Activated CD4-positive, alpha-beta T cell treated with anti-CD3 and anti-CD28 coated beads for 4 hours (primary cell): ENCODE measurements at regions not wholly inside any gene's neighbourhood (a gene's known extent, or its start where the extent isn't known, plus 50 kb on each side); places are given as distances from the start of the nearest gene placed in this dataset.
"Not testable (repeated sequence)": the region's sequence is repeated elsewhere in the genome, so short reads cannot be mapped to it uniquely, and the experiment has no call there.

Experiments used
- DNase-seq, 2 donors: peaks; one replicate each; pipeline ENCODE4 v3.0.0-alpha.2; 2020

DNA sequence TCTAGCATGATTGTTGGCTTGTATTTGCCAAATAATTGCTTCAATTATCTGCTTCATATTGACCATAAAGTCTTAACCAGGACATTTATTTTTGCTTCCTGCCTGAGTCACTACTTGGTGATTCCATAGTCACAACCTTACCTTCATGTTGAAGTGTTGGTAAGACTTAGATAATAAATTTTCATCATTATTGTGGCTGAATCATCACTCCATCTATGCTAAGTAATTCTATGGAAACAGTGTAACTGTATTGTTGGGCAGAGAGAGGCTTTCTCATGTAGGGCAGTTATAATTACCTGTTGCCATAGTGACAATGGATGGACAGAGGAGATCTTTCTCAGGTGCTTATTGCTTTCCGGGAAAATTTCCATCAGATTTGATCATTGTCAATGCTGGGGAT lies 330.7 kb upstream of the LRRC3B start:
- DNase-seq, result no peak

DNA sequence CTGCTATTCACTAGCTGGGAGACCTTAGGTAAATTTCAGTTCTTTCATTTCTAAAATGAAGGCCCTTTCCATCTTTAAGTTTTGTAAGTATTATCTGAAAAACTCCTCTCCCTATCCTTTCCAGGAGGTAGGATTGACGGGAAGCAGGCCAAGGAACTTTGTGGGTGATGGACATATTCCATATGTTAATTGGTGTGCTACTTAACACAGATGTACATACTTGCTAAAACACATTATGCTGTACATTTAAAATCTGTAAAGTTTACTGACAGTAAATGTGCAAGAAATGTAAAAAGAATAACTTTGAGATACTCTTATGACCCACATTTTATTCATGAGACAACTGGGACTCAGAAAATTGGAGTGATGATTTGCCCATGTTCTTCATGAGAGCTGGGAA lies 329.8 kb upstream of the LRRC3B start:
- DNase-seq, result no peak

DNA sequence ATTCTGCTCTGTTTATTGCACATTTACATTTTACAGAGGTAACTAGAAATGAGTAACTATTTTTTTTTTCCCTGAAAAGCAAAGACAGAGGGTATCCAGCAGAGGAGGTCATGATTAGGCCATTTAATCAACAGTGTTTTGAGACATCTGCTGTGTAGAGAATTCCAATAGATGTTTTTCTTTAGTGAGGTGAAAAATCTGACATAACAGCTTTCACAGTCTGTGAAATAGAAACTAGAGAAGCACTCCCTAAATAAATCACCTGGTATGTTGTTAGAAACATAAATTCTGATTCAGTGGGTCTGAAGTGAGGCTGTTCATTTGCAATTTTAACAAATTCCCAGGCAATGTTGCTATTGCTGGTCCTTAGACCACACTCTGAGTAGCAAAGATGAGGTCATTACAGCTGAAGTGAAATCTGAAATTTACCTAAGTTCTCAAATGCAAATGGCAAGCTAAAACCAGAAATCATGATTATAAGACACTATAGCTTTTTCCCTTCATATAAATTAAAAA lies 329.2 kb upstream of the LRRC3B start:
- DNase-seq, result no peak

DNA sequence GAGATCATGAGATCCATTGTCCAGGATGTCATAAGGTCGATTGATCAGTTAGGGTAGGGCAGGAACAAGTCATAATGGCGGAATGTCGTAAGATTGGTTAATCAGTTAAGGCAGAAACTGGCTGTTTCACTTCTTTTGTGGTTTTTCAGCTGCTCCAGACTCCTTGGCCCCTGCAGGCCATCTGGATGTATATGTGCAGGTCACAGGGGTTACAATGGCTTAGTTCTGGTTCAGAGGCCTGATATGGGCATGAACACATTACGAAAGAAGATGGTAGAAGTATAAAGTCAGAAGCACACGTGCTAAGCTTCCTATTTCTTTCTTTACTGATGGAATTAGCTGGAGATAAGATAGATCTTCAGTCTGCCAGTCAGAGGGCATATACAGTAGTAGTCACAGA lies 315.4 kb upstream of the LRRC3B start:
- DNase-seq, result no peak

DNA sequence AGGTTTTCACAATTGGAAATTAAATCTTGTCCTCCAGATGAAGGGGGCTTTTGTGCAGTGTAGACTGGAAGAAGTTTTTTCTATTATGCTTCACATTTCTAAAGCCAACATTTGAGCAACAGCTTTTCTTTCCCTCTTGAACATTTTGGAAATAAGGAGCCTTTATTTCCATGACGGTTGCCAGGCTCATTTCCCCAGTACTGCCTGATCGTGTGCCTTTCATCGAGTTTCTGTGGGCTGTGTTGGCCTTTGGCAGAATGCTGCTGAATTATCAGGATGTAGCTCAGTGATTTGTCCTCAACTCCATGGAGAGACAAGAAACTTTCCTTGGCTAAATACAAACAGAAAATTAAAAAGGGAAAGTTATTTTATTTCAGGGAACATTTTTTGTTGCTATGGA lies 314.8 kb upstream of the LRRC3B start:
- no peak for DNase-seq

DNA sequence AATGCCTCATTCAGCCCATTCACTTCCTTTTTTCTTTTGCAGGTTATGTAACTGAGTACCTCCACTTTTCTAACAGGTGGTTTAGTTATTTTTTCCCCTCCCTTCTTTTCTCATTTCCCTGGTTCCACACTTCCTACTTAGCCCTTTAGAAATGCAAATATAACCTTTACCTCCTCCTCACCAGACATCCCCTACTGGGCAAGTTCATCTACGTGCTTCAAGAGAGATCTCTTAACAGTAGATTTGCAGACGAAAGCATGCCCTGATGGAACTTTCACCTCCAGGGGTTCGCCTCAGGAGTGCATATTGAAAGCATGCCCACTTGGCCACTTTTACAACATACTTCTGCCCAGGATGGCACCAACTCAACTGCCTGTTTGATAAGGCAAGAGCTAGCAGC lies 314.1 kb upstream of the LRRC3B start:
- no peak for DNase-seq

DNA sequence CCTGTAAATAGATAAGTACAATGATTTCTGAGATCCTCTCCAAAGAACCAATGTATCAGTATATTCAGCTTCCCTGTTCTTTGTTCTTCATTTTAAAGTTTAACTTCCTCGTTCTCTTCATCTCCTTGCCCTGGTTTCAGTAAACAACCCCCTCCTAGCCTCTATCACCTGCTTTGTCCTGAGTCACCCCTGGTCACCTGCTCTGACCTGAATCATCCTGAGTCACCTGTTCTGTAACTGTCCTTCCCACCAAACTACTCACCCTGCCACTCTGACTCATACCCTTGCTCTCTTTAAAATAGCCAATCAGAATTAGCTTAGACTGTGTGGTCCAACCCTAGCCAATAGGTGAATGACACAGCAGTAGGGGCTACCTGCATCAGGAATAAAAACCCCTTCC lies 313.0 kb upstream of the LRRC3B start:
- not testable (repeated sequence) for DNase-seq

DNA sequence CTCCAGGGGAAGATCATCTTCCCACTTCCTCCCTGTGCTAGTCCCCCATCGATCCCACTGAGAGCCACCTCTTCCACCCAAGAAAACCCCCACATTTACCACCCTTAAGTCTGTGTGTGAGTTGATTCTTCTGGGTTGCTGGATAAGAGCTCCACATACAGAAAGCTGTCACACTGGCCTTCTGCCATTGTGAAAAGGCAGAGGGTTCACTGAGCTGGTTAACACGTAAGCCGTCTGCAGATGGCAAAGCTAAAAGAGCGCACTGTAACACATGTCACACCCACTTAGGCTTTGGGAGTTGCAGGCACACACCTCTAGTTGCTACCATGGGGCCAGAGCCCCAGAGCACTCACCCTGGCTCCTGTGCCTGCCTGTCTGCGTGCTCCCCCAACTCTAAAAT lies 309.8 kb upstream of the LRRC3B start:
- DNase-seq, result no peak

DNA sequence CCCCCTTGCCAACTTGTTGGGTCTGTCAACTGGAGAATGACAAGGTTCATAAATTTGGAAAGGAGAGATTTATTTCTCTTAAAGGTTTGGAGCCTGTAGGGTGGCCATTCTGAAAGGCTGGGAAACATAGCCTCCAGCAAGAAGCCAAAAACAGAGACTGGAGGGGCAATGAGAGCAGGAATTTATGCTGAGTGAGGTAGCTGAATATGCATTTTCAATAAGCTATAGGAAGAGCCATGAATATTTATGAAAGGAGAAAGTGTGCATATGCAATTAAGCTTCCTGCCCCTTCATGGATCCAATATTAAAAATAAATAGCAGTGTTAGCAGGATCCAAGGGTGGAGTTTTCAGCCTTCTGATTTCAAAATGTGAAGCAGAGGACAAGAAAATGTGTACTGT lies 306.1 kb upstream of the LRRC3B start:
- no peak for DNase-seq

DNA sequence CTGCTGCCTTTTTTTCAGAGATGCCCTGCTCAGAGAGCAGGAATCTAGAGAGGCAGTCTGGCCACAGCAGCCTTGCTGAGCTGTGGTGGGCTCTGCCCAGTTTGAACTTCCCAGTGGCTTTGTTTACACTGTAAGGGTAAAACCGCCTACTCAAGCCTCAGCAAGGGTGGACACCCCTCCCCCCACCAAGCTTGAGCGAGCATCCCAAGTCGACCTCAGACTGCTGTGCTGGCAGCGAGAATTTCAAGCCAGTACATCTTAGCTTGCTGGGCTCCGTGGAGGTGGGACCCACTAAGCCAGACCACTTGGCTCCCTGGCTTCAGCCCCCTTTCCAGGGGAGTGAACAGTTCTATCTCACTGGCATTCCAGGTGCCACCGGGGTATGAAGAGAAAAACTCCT lies 298.8 kb upstream of the LRRC3B start:
- not testable (repeated sequence) for DNase-seq

DNA sequence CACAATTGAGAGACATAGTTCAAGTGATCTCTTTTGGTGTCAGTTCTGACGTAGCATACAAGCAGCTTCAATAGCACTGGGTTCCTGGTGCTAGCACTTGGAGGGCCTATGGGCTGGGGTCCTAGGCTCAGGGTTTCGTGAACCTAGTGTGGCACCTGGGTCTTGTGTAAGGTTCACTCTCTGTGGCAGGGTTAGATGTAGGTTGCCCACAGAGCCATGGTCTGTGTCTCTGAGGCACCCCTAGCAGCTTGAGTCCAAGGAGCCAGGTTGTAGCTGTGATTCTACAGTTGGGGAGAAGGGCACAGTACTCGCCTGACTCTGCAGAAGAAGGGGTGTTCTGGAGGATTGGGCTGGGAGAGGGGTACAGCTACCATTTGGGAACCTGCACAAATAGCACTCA lies 282.6 kb upstream of the LRRC3B start:
- DNase-seq, result no peak

DNA sequence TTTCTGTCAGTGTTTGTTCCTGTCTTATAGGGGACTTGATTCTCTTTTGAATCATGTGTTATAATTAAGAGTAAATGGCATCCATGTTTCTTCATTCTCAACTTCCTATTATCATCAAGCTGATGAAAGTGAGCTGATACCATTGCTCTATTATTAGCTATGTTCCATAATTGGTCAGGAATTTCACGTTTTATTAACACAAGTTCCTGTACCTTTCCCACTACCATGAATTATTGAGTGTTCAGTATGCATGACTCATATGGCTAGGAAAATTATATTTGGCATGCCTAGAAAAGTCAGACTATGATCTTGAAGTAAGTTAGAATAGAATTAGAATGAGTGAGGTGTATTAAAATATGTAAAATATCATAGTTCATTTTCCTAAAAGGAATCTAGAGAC lies 278.9 kb upstream of the LRRC3B start:
- DNase-seq, result no peak

DNA sequence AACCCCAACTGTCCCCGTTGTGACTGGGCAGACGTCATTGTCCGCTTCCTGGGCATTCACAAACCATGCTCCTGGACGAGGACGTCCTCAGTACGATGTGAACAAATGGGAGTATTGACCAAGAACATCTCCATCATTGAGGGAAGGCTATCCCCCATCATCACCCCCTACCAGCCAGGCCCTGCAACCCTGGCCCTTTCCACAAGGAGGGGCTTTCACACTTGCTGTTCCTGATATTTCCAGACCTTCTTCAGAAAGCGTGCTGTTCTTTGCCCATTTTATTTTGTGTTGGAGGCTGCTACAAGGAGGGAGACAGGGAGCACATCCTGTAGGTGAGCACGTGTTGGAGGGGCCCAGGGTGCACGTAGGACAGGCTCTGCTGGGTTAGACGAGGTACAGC lies 277.0 kb upstream of the LRRC3B start:
- DNase-seq, result no peak

DNA sequence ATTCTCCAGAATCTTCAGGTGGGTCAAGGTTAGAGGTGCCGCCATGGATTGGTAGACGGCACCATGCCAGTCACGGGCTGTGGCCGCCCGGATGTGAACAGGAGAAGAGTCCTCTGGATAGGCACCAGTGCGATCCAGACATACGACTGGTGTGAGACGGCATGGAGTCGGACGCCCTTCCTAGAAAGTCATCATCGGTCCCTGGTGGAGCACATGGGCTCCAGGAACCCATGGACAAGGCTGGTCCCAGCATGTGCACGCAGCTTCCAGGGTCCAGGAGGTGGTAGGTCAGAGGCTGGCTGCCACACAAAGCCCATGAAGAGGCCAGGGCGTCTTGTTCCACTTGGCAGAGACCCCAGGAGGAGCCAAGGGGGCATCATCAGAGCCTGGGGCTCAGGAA lies 276.1 kb upstream of the LRRC3B start:
- DNase-seq, result no peak

DNA sequence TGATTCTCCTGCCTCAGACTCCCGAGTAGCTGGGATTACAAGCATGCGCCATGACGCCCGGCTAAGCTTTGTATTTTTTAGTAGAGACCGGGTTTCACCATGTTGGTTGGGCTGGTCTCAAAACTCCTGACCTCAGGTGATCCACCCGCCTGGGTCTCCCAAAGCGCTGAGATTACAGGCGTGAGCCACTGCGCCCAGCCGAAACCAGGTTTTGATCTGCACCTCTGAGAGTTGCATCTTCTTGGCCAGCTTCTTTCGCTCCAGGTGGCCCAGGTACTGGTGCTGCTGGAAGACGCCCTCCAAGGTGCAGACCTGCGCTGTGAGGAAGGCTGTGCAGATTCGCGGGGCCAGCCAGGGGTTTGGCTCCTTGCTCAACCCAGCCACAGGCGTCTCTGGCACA lies 275.4 kb upstream of the LRRC3B start:
- DNase-seq, result no peak

DNA sequence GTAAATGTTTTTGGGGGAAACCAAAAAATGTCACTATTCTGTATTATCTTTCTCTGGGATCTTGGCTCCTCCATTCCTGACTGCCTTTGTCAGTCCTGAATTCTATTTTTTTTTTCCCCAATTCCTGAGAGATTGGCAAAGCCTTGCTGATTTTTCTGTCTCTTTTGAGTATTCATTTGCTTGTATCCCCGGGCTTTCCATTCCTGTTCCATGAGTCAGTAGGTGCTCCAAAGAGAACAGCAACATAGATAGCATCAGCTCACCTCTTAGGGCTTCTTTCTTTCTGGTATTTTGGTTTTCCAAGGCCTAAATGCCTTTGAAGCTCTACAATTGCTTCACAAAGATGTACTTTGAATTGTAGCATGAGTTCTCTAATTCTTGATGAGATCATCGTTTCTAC lies 271.7 kb upstream of the LRRC3B start:
- DNase-seq, result no peak

DNA sequence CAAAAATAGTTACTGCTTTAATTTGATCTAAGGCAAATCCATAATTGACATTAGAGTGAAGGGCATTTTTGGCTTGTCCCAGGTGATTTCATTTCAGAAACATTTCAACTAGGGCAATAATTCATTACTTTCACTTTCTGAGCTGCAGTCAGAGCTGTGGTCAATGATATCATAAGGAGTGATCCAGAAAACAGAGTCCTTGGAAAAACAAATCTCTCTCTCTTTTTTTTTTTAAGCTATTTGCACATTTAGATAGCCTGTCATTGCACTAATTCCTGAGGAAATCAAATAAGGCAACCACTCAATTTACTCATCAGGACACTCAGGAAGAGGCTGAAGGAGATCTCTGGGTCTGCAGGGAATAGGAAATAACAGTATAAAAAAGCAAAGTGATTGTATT lies 269.5 kb upstream of the LRRC3B start:
- DNase-seq, result no peak

DNA sequence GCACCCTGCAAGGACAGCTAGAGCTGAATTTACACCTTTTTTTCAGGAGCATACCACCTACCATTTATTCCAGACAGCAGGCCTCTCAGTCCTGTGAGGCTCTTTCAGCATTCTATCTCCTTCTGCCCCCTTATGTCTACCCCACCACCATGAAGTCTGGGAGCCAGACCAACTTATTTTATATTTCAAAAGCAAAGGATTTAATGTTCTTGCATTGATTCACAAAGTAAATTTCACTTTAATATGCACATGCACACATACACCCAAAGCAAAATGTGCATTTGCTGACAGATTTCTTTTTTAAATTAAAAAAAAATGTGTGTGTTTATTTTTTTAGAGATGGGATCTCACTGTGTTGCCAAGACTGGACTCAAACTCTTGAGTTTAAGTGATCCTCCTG lies 264.2 kb upstream of the LRRC3B start:
- DNase-seq, result no peak

DNA sequence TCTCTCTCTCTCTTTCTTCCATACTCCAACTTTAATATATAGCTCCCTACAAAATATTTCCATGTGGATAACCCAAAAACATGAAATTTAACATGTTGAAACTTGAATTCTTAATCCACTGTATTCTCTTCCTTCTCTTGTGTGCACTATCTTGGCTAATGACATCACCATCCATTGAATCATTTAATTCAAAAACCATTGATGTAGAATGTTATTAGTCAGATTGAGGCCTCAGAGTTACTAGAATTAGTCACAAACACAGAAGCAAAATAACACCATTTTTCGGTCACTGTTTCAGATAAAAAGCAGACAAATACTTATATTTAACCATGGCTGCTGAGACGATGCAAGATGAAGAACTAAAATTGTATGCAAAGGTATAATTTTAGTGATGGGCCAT lies 256.9 kb upstream of the LRRC3B start:
- DNase-seq, result no peak

DNA sequence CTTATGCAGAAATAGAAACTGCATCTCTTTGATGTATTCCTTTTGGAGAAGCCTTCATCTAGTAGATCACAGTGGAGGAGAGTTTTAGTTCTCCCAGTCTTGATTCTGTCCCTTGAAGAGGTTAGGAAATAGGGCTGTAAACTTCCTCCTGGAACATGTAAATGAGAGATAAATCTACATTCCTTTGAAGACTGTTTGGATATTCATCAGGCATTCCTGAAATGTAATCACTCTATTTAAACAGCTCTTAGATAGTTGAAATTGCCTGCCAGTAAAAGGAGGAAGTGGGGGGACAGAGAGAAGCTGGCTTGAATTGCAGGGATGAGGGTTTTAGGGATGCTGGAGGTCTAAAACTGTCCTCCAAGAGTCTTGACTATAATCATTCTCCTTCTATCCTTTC lies 254.3 kb upstream of the LRRC3B start:
- no peak for DNase-seq

DNA sequence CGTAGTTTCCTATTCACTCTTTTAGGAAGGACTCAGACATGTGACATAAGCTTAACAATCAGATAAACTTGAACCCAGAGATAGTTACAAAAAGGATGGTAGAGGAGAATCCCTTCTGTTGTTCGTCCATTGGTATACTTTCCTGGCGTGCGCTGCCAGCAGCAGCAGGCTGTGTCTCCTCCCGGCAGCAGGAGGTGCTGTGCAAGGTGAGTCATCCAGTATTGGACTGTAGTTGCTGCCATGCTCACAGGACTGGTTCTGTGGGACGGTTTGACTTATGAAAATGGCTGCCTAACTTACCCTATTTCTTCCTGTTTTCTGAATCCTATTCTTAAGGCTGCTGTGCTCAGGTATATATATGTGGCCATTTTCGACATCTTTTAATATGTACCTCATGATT lies 253.4 kb upstream of the LRRC3B start:
- no peak for DNase-seq

DNA sequence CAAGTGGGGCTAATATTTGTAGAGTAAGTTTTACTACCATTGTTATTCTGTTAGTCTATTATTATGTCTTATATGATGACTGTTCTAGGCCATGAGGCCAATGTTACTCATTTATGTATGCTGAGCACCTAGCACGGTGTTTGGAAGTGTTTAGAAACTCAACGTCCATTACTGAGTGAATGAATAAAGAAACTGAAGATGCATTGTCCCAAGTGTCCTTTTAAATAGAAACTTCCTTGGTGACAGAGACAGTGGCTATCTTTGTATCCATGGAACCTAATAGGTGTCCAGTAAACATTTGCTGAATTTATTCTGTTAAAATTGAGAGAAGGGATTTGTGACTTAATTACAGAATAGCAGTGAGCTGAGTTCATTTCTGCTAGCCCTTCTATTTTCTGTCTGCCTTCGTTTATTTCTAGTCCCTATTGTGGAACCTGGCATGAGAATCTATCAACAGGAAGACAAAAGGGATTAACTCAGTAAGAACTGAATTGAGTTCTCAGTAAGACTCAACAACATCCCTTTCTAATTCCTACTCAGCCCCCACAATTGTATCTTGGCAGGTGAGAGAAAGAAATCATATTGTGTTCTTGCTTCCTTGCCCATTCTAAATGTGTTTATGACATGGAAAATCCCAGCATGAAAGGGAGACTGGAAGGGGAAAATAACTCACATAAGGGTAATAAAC lies 246.6 kb upstream of the LRRC3B start:
- DNase-seq, result no peak

DNA sequence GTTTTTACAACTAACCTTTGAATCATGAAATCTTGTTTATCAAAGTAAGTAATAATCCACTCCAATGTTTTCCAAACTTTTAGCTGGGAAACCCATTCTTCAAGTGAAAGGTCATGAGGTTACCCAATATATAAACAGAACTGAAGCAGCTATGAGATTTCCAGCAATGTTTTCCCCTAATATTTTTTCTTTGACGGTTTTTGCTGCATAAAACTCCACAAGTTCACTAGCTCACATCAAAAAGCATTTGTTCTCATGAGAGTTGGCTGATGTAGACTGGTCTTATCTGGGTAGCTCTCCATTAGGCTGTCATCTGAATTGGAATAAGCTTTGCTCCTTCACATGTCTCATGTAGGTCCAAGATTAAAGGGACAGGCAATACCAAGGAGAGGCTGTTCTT lies 241.2 kb upstream of the LRRC3B start:
- no peak for DNase-seq

DNA sequence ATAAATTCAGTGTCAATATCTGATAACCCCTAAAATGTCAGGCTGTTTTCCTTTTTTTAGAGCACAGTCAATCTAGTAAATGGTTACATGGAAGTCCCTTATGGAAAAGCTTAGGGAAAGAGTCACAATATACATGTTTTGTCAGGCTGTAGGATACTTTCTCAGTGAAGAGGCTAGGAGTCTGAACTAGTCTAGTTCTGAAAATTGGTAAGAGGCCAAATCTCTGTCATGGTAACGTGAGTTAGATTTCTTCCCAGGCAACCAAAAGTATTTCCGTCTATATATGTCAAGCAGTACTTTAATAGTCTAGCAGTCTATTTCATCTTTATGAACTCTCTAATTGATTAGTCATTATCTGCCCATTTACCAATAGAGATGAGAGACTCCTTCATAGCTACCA lies 215.9 kb upstream of the LRRC3B start:
- no peak for DNase-seq

DNA sequence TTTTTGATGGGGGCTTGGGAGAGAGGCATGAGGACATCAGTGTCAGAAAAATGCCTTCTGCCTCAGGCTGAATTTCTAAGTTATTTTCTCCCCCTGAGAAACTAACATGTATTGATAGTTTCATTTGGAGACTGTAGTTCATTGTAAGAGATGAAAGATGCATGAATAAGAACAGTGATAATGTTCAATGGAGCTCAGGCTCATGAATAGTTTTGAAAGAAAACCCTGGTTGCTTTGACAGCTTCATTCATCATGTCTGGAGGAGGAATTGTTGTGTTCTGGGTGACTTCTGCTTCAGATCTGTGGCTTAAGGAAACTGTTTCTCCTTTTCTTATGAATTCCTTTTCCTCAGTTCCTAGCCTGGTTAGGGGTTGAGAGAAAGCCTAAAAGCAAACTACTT lies 204.0 kb upstream of the LRRC3B start:
- no peak for DNase-seq

DNA sequence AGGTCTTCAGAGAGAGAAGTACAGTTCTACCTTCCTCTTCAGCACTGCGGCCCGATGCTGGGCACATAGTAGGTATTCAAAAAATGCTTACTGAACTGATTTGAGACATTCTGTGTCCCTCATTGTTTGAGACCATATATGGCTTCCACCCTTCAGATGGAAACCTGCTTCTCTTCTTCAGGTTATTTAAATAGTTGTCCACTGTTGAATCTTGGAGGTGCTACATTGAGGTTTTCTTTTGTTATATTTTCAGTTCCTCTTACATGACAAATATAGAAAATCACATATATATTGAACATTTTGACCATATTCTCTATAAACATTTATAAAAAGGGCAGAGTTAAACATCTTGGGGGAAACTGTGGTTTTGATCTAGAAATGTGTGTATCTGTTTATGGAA lies 200.2 kb upstream of the LRRC3B start:
- no peak for DNase-seq
